Suprapubic skin (tissue), 3 donors: ENCODE measurements at regions not wholly inside any gene's neighbourhood (a gene's known extent, or its start where the extent isn't known, plus 50 kb on each side); places are given as distances from the start of the nearest gene placed in this dataset.

Experiments
- CTCF ChIP-seq, 2 donors: fragments of 200-600 bp in 1 of 2; fragments of 450-650 bp in 1 of 2; sonication (generic) in 1 of 2; IDR thresholded peaks; one replicate each; pipeline ENCODE4 v1.5.1; 2016 to 2019; ENCODE audit warnings: antibody characterized with exemption in 2 of 2, mild to moderate bottlenecking in 1 of 2, moderate library complexity in 1 of 2
- POLR2A ChIP-seq, 2 donors: fragments of 450-650 bp; IDR thresholded peaks; one replicate each; pipeline ENCODE4 v1.6.1; 2017; ENCODE audit warnings: antibody characterized with exemption in 2 of 2, mild to moderate bottlenecking in 2 of 2, moderate library complexity in 2 of 2

- TF ChIP-seq POLR2A (IDR thresholded peaks at IDR 0.05) (no peak), CTCF (IDR thresholded peaks at IDR 0.05) (no peak)
These were observed 185.0 kb downstream of the TANC2 start for GRCh38 chr17:63150994-63151464.
